H7 (cell line): ENCODE measurements at regions not wholly inside any gene's neighbourhood (a gene's known extent, or its start where the extent isn't known, plus 50 kb on each side); places are given as distances from the start of the nearest gene placed in this dataset.

ENCODE experiments used
- DNase-seq: peaks from one replicate; pipeline ENCODE4 v3.0.0; 2012
- H3K27me3 ChIP-seq: 2 replicates; pipeline ENCODE4 v1.6.0; 2011; ENCODE audit warnings: mild to moderate bottlenecking, low read length; ENCODE audit not compliant: control insufficient read depth, insufficient read depth
- H3K36me3 ChIP-seq: replicated peaks from 2 replicates; pipeline ENCODE4 v1.5.1; 2011; ENCODE audit warnings: low read length; ENCODE audit not compliant: control insufficient read depth, insufficient read depth
- H3K4me3 ChIP-seq: 2 replicates; pipeline ENCODE4 v1.5.1; 2011; ENCODE audit warnings: low read depth, mild to moderate bottlenecking, control low read depth, low read length, moderate library complexity; ENCODE audit not compliant: insufficient read depth

- no peak for DNase-seq
- Histone ChIP-seq H3K4me3 (no peak overlapping the region), H3K27me3 (no peaks in the 10 kb centered on the region), H3K36me3 (no peaks in the 10 kb centered on the region)
These were observed 175.8 kb upstream of the HNRNPA3 start for GRCh38 chr2:177036747-177037146.

- no peak for DNase-seq
- Histone ChIP-seq H3K4me3 (no peak overlapping the region), H3K27me3 (no peaks in the 10 kb centered on the region), H3K36me3 (no peaks in the 10 kb centered on the region)
These were observed 175.0 kb upstream of the HNRNPA3 start for GRCh38 chr2:177037569-177037968.

GRCh38 chr2:177038787-177039484 lies 173.7 kb upstream of the HNRNPA3 start:
- no peaks in the 10 kb centered on the region for H3K36me3 ChIP-seq
- no peaks in the 10 kb centered on the region for H3K27me3 ChIP-seq
- no peak overlapping the region for H3K4me3 ChIP-seq
- no peak for DNase-seq

GRCh38 chr2:177042311-177042710 lies 170.3 kb upstream of the HNRNPA3 start:
- Histone ChIP-seq H3K4me3 (no peak overlapping the region), H3K27me3 (no peaks in the 10 kb centered on the region), H3K36me3 (no peaks in the 10 kb centered on the region)
- DNase-seq, result no peak

- Histone ChIP-seq H3K4me3 (no peak overlapping the region), H3K27me3 (no peaks in the 10 kb centered on the region), H3K36me3 (no peaks in the 10 kb centered on the region)
- DNase-seq, result no peak
These were observed 167.9 kb upstream of the HNRNPA3 start for GRCh38 chr2:177044671-177045070.

- no peak for DNase-seq
- Histone ChIP-seq H3K27me3 (no peaks in the 10 kb centered on the region), H3K4me3 (no peak overlapping the region), H3K36me3 (no peaks in the 10 kb centered on the region)
These were observed 163.6 kb upstream of the HNRNPA3 start for GRCh38 chr2:177048981-177049380.

- no peaks in the 10 kb centered on the region for H3K27me3 ChIP-seq
- no peak for DNase-seq
These were observed 161.3 kb upstream of the HNRNPA3 start for GRCh38 chr2:177051278-177051677.

GRCh38 chr2:177052471-177052870 lies 160.1 kb upstream of the HNRNPA3 start:
- no peak overlapping the region for H3K4me3 ChIP-seq
- H3K36me3 ChIP-seq, result no peaks in the 10 kb centered on the region
- H3K27me3 ChIP-seq, result no peaks in the 10 kb centered on the region
- no peak for DNase-seq

More at GRCh38 chr2:177051278-177051677, 161.3 kb upstream of the HNRNPA3 start:
- Histone ChIP-seq H3K36me3 (no peaks in the 10 kb centered on the region), H3K4me3 (no peak overlapping the region)

GRCh38 chr2:177053038-177053437 lies 159.6 kb upstream of the HNRNPA3 start:
- Histone ChIP-seq H3K36me3 (no peaks in the 10 kb centered on the region), H3K27me3 (no peaks in the 10 kb centered on the region), H3K4me3 (no peak overlapping the region)
- DNase-seq, result no peak

GRCh38 chr2:177053716-177054115 lies 158.9 kb upstream of the HNRNPA3 start:
- no peaks in the 10 kb centered on the region for H3K36me3 ChIP-seq
- no peak overlapping the region for H3K4me3 ChIP-seq
- DNase-seq, result no peak
- H3K27me3 ChIP-seq, result no peaks in the 10 kb centered on the region

- H3K4me3 ChIP-seq, result no peak overlapping the region
- H3K36me3 ChIP-seq, result no peaks in the 10 kb centered on the region
- peak; percentile 57 for DNase-seq
- H3K27me3 ChIP-seq, result no peaks in the 10 kb centered on the region
These were observed 156.1 kb upstream of the HNRNPA3 start for GRCh38 chr2:177056481-177056929.

- no peak for DNase-seq
- H3K36me3 ChIP-seq, result no peaks in the 10 kb centered on the region
- no peaks in the 10 kb centered on the region for H3K27me3 ChIP-seq
- no peak overlapping the region for H3K4me3 ChIP-seq
These were observed 153.8 kb upstream of the HNRNPA3 start for GRCh38 chr2:177058747-177059146.

- H3K27me3 ChIP-seq, result no peaks in the 10 kb centered on the region
- H3K36me3 ChIP-seq, result no peaks in the 10 kb centered on the region
- DNase-seq, result no peak
- H3K4me3 ChIP-seq, result no peak overlapping the region
These were observed 153.3 kb upstream of the HNRNPA3 start for GRCh38 chr2:177059293-177059692.

- Histone ChIP-seq H3K4me3 (no peak overlapping the region), H3K27me3 (no peaks in the 10 kb centered on the region), H3K36me3 (no peaks in the 10 kb centered on the region)
- no peak for DNase-seq
These were observed 149.3 kb upstream of the HNRNPA3 start for GRCh38 chr2:177063331-177063730.

- H3K27me3 ChIP-seq, result no peaks in the 10 kb centered on the region
- no peak for DNase-seq
- no peaks in the 10 kb centered on the region for H3K36me3 ChIP-seq
- H3K4me3 ChIP-seq, result no peak overlapping the region
These were observed 148.2 kb upstream of the HNRNPA3 start for GRCh38 chr2:177064422-177064821.

- no peak for DNase-seq
- no peak overlapping the region for H3K4me3 ChIP-seq
- H3K36me3 ChIP-seq, result no peaks in the 10 kb centered on the region
- no peaks in the 10 kb centered on the region for H3K27me3 ChIP-seq
These were observed 143.6 kb upstream of the HNRNPA3 start for GRCh38 chr2:177068967-177069366.
